ENCODE measurements at regions not wholly inside any gene's neighbourhood (a gene's known extent, or its start where the extent isn't known, plus 50 kb on each side); places are given as distances from the start of the nearest gene placed in this dataset.

DNA sequence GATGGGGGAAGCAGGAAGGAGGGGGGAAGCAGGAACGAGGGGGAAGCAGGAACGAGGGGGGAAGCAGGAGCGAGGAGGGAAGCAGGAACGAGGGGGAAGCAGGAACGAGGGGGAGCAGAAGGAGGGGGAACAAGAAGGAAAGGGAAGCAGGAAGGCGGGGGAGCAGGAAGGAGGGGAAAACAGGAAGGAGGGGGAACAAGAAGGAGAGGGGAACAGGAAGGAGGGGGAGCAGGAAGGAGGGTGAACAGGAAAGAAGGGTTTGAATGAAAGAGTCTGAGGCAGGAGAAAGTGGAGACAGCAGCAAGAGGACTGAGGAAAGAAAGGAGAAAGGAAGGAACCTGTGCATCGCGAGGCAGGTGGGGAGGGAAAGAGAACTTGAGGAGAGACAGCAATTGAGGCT, 256.6 kb downstream of the PTEN start:
- H3K4me3 ChIP-seq (ENCODE audit: low read depth, low read length), result no peak overlapping the region
- no peak for TF ChIP-seq CTCF (IDR thresholded peaks at IDR 0.05; ENCODE audit: insufficient read depth, low read depth, low read length)
- no peak for DNase-seq (ENCODE audit: low read depth)

DNA sequence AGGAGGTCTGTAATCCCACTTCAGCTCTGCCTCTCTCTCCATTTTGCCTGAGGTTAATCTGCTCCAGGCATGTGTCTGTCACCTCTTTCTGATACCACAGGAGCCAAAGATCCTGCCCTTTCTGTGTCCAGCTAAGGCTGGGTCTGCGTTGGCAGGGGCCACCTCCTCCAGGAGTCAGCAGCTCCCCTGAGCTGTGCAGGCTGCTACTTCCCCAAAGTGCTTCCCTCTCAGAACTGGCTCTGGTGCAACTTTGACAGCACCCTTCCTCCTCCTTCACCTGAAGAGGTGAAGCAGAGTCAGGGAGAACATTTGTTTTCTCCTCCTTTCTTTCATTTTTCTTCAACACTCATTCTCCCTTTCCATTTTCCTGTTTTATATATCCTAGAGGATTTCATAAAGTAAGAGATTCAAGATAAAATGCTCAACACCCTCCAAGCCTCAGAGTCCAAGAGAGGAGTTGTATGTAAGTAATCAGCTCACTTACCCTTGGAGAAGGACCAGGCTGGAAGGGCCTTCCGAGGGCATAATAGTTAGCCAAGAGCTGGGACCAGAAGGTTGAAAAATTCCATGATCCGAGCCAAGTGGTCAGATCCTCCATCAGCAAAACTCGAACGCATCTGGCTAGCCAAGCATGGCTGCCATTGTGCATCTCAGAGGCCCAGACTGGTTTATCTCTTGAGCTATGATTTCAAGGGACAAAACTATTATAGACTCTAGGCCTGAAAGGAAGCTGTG, 257.3 kb downstream of the PTEN start:
- no peak overlapping the region for H3K4me3 ChIP-seq (ENCODE audit: low read depth, low read length)
- no peak for DNase-seq (ENCODE audit: low read depth)
- no peak for TF ChIP-seq CTCF (IDR thresholded peaks at IDR 0.05; ENCODE audit: insufficient read depth, low read depth, low read length)

DNA sequence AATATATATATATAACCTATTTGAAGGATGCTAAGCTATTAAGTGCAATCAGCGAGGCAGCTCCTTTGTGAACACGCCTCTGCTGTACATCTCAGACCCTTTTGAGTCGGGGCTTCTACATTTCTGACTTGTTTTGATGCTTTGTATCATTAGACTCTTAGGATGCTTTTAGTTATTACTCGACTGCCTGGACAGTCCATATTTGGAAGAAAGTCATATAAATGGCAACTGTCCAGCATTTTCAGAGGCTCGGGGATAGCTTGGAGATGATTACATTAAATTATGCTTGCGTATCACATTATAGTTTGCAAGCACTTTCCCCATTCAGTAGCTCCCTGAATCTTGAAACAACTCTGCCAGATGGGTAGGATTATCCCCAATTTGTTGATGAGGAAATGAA, 257.9 kb downstream of the PTEN start:
- no peak overlapping the region for H3K4me3 ChIP-seq (ENCODE audit: low read depth, low read length)
- DNase-seq (ENCODE audit: low read depth), result no peak
- no peak for TF ChIP-seq CTCF (IDR thresholded peaks at IDR 0.05; ENCODE audit: insufficient read depth, low read depth, low read length)

GRCh38 chr10:88122145-88122544, 258.7 kb downstream of the PTEN start:
- no peak overlapping the region for H3K4me3 ChIP-seq (ENCODE audit: low read depth, low read length)
- no peak for TF ChIP-seq CTCF (IDR thresholded peaks at IDR 0.05; ENCODE audit: insufficient read depth, low read depth, low read length)
- no peak for DNase-seq (ENCODE audit: low read depth)

- TF ChIP-seq CTCF (IDR thresholded peaks at IDR 0.05; ENCODE audit: insufficient read depth, low read depth, low read length), result no peak
- no peak for DNase-seq (ENCODE audit: low read depth)
- no peak overlapping the region for H3K4me3 ChIP-seq (ENCODE audit: low read depth, low read length)
Measured at GRCh38 chr10:88122576-88122975, 259.2 kb downstream of the PTEN start.

GRCh38 chr10:88125766-88126165, 262.3 kb downstream of the PTEN start:
- TF ChIP-seq CTCF (IDR thresholded peaks at IDR 0.05; ENCODE audit: insufficient read depth, low read depth, low read length), result no peak
- no peak overlapping the region for H3K4me3 ChIP-seq (ENCODE audit: low read depth, low read length)
- DNase-seq (ENCODE audit: low read depth), result no peak

DNA sequence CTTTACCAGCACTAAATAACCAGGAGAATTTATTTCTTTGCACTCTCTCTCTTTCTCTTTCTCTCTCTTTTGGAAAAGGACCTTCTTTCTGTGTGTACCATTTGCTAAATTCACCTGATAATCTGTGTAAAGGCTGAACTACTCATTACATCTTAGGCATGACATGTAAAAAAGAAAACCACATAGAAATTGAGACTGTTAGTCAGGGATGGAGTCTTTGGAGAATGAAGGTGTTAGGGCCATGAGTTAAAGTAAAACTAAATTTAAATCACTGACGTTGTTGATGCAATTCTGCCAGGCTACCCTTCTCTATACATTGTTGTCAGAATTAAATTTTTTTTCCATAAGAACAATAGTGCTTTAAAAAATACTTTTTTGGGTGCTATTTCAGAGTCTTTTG, 263.3 kb downstream of the PTEN start:
- no peak for TF ChIP-seq CTCF (IDR thresholded peaks at IDR 0.05; ENCODE audit: insufficient read depth, low read depth, low read length)

More for the DNA sequence above, 263.3 kb downstream of the PTEN start:
- no peak overlapping the region for H3K4me3 ChIP-seq (ENCODE audit: low read depth, low read length)
- no peak for DNase-seq (ENCODE audit: low read depth)

Data from fibroblast of villous mesenchyme (primary cell).